K562 (cell line): ENCODE measurements at regions not wholly inside any gene's neighbourhood (a gene's known extent, or its start where the extent isn't known, plus 50 kb on each side); places are given as distances from the start of the nearest gene placed in this dataset.

Experiments used
- CEBPB ChIP-seq: fragments of 450-650 bp; IDR thresholded peaks from 2 replicates; pipeline ENCODE4 v1.6.1; 2016; ENCODE audit warnings: missing genetic modification characterization, missing compliant biosample characterization
- CXXC5 ChIP-seq: fragments of 250-450 bp; sonication (Bioruptor Pico); IDR thresholded peaks from 2 replicates; pipeline ENCODE4 v1.8.0; 2022; ENCODE audit warnings: inconsistent platforms, mild to moderate bottlenecking, moderate library complexity
- DDX20 ChIP-seq: fragments of 450-650 bp; IDR thresholded peaks from 2 replicates; pipeline ENCODE4 v1.6.1; 2016; ENCODE audit warnings: missing genetic modification characterization, low read depth, mild to moderate bottlenecking, missing compliant biosample characterization, moderate library complexity
- DPF2 ChIP-seq: fragments of 450-650 bp; IDR thresholded peaks from 2 replicates; pipeline ENCODE4 v1.6.1; 2016
- EP400 ChIP-seq: fragments of 450-650 bp; IDR thresholded peaks from 2 replicates; pipeline ENCODE4 v1.6.1; 2017; ENCODE audit warnings: antibody characterized with exemption, mild to moderate bottlenecking, moderate library complexity
- FOS ChIP-seq: IDR thresholded peaks from 3 replicates; pipeline ENCODE4 v1.6.1; 2011; ENCODE audit not compliant: insufficient read length; ENCODE audit errors: extremely low read depth
- FOSL1 ChIP-seq: fragments of 200-800 bp; sonication (Bioruptor generic); conservative IDR thresholded peaks from 2 replicates; pipeline ENCODE4 v1.6.1; 2016; ENCODE audit warnings: missing genetic modification characterization, missing compliant biosample characterization
- FOXK2 ChIP-seq, 2 experiments: fragments of 450-650 bp; IDR thresholded peaks in 1 of 2; conservative IDR thresholded peaks in 1 of 2; 2 replicates each; pipeline ENCODE4 v1.6.1; 2016; ENCODE audit warnings: low read depth in 2 of 2, mild to moderate bottlenecking in 1 of 2
- HDAC1 ChIP-seq, 2 experiments: fragments of 450-650 bp; IDR thresholded peaks; 2 replicates each; pipeline ENCODE4 v1.6.1; 2016 to 2017; ENCODE audit warnings: inconsistent platforms in 1 of 2, mild to moderate bottlenecking in 1 of 2, moderate library complexity in 1 of 2
- JUND ChIP-seq, 2 experiments: IDR thresholded peaks; 2 replicates in 1 of 2; 3 replicates in 1 of 2; pipeline ENCODE4 v1.6.1; 2011; ENCODE audit warnings: borderline replicate concordance in 2 of 2, low read depth in 2 of 2, low read length in 2 of 2, improper control_type of control experiment in 1 of 2, missing biosample characterization in 1 of 2, missing genetic modification characterization in 1 of 2, missing genetic modification reagents in 1 of 2
- MEF2D ChIP-seq: conservative IDR thresholded peaks from 2 replicates; pipeline ENCODE4 v1.6.1; 2016; ENCODE audit warnings: low read depth, missing genetic modification characterization, missing compliant biosample characterization
- NFE2 ChIP-seq: IDR thresholded peaks from 2 replicates; pipeline ENCODE4 v1.6.1; 2014; ENCODE audit warnings: antibody characterized with exemption, low read depth
- NR2C2 ChIP-seq, 2 experiments: fragments of 200-800 bp in 1 of 2; sonication (Bioruptor generic) in 1 of 2; sonication (generic) in 1 of 2; formaldehyde crosslinking in 1 of 2; IDR thresholded peaks; 2 replicates each; pipeline versions ENCODE4 v1.6.1 to v1.8.0; 2016 to 2022; ENCODE audit warnings: mild to moderate bottlenecking in 1 of 2, missing compliant biosample characterization in 1 of 2, missing genetic modification characterization in 1 of 2, missing genetic modification reagents in 1 of 2
- POLR2AphosphoS2 ChIP-seq: IDR thresholded peaks from 2 replicates; pipeline ENCODE4 v1.6.1; 2012; ENCODE audit warnings: low read length, improper control_type of control experiment
- SMARCA5 ChIP-seq: fragments of 450-650 bp; IDR thresholded peaks from 2 replicates; pipeline ENCODE4 v1.6.1; 2016
- SOX6 ChIP-seq: fragments of 450-650 bp; IDR thresholded peaks from 2 replicates; pipeline ENCODE4 v1.6.1; 2014; ENCODE audit warnings: mild to moderate bottlenecking
- TRIM24 ChIP-seq, 2 experiments: fragments of 450-650 bp; IDR thresholded peaks; 2 replicates each; pipeline ENCODE4 v1.6.1; 2016
- U2AF2 ChIP-seq: fragments of 200-400 bp; formaldehyde crosslinking; optimal IDR thresholded peaks from 2 replicates; pipeline ENCODE3; 2017; ENCODE audit warnings: low read depth, mild to moderate bottlenecking, low read length
- ZNF224 ChIP-seq: sonication (generic); formaldehyde crosslinking; IDR thresholded peaks from 2 replicates; pipeline ENCODE4 v1.8.0; 2022; ENCODE audit warnings: mild to moderate bottlenecking, missing genetic modification reagents
- TF ChIP-seq, protein P1 (sequence below), 3 experiments: fragments of 200-800 bp in 1 of 3; sonication (Bioruptor generic) in 1 of 3; sonication (generic) in 1 of 3; formaldehyde crosslinking in 1 of 3; IDR thresholded peaks; 2 replicates each; pipeline versions ENCODE4 v1.6.1 to v1.8.0; 2016 to 2022; ENCODE audit warnings: mild to moderate bottlenecking in 2 of 3, missing compliant biosample characterization in 2 of 3, missing genetic modification characterization in 2 of 3, missing genetic modification reagents in 1 of 3
- TF ChIP-seq, protein P2 (sequence below): sonication (generic); formaldehyde crosslinking; IDR thresholded peaks from 2 replicates; pipeline ENCODE4 v1.8.0; 2022; ENCODE audit warnings: mild to moderate bottlenecking, missing genetic modification reagents
- TF ChIP-seq, protein P3 (sequence below): fragments of 450-650 bp; IDR thresholded peaks from 2 replicates; pipeline ENCODE4 v1.6.1; 2016; ENCODE audit warnings: antibody characterized with exemption
- TF ChIP-seq, protein P4 (sequence below): fragments of 250-450 bp; sonication (Bioruptor Pico); IDR thresholded peaks from 2 replicates; pipeline ENCODE4 v1.8.0; 2021; ENCODE audit warnings: mild to moderate bottlenecking, moderate library complexity

DNA sequence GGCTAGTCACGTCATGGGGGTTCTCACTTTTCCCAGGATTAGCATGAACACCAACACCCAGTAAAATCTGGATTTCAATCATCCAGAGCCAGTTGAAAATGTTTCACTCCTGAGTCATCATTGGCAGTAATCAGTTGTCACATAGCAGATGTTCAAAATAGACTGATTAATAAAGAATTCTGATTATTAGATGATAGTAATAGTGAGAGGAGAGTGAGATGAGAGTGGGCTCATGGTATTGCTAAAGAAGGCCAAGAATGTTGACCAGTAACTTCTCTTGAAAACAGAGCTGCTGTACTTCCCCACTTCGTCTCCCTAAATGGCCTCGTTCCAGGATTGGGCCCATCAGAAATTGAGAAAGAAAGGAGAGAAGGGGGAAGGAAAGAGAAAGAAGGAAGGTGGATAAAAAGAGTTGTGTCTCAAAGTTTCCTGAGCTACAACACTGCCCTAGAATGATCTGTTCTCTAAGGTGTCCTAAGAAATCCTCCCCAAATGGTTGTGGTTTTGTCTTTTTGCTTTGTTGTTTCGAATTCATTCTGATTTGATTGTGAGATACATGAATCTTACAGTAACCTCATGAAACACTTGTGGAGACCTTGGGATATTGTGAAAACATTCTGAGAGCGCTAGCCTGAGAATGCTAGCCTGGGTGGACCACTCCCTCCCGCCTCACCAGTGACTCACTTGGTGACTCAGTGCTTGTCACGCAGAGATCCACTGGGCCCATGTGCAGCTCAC lies 502.2 kb upstream of the JARID2 start (continued):
- TF ChIP-seq NR2C2 (CRISPR knock-in tag; IDR thresholded peaks at IDR 0.05) = no peak
- TF ChIP-seq NR2C2 (tag; IDR thresholded peaks at IDR 0.05) = peak; percentile 44
- TF ChIP-seq ZNF224 = no peak
- TF ChIP-seq FOSL1 = peak; percentile 100
- TF ChIP-seq JUND (IDR thresholded peaks at IDR 0.05; ENCODE audit: borderline replicate concordance, low read depth, low read length) = peak; percentile 100
- peak; percentile 99 for TF ChIP-seq JUND (tag; IDR thresholded peaks at IDR 0.05; ENCODE audit: borderline replicate concordance, low read depth, low read length)
- TF ChIP-seq, protein P1, sequence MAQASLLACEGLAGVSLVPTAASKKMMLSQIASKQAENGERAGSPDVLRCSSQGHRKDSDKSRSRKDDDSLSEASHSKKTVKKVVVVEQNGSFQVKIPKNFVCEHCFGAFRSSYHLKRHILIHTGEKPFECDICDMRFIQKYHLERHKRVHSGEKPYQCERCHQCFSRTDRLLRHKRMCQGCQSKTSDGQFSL (CRISPR knock-in tag; IDR thresholded peaks at IDR 0.05) = no peak
- TF ChIP-seq, protein P1 (tag; IDR thresholded peaks at IDR 0.05) = peak in 1 of 2 experiments; percentile 73; a peak in 1 of 4 replicates
- peak; percentile 77 for TF ChIP-seq SOX6
- peak; percentile 93 for TF ChIP-seq DPF2
- TF ChIP-seq, protein P2, sequence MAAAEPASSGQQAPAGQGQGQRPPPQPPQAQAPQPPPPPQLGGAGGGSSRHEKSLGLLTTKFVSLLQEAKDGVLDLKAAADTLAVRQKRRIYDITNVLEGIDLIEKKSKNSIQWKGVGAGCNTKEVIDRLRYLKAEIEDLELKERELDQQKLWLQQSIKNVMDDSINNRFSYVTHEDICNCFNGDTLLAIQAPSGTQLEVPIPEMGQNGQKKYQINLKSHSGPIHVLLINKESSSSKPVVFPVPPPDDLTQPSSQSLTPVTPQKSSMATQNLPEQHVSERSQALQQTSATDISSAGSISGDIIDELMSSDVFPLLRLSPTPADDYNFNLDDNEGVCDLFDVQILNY (CRISPR knock-in tag) = no peak
- TF ChIP-seq POLR2AphosphoS2 = no peak
- TF ChIP-seq SMARCA5 = no peak
- TF ChIP-seq TRIM24 (IDR thresholded peaks at IDR 0.05) = peak; percentile 60 to 81
- TF ChIP-seq FOXK2 (conservative IDR thresholded peaks at IDR 0.05 in 1 of 2, IDR thresholded peaks at IDR 0.05 in 1 of 2; ENCODE audit: low read depth in 2 of 2) = 0 out of 4 replicates have a peak, but pooled peaks of 1 of the 2 experiments have one; percentile 23
- TF ChIP-seq, protein P3, sequence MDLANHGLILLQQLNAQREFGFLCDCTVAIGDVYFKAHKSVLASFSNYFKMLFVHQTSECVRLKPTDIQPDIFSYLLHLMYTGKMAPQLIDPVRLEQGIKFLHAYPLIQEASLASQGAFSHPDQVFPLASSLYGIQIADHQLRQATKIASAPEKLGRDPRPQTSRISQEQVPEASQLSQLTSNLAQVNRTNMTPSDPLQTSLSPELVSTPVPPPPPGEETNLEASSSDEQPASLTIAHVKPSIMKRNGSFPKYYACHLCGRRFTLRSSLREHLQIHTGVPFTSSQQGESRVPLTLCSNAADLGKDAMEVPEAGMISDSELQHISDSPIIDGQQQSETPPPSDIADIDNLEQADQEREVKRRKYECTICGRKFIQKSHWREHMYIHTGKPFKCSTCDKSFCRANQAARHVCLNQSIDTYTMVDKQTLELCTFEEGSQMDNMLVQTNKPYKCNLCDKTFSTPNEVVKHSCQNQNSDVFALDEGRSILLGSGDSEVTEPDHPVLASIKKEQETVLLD = 0 out of 2 replicates have a peak, but pooled peaks have one; percentile 41
- TF ChIP-seq U2AF2 = no peak
- peak; percentile 51 for TF ChIP-seq EP400
- peak; percentile 85 for TF ChIP-seq FOS
- peak; percentile 56 for TF ChIP-seq CXXC5 (CRISPR knock-in tag)
- 0 out of 4 replicates have a peak, but pooled peaks of 1 of the 2 experiments have one; percentile 53 for TF ChIP-seq HDAC1 (IDR thresholded peaks at IDR 0.05)
- TF ChIP-seq NFE2 = peak; percentile 63; the same call in 1 of the 2 replicates
- TF ChIP-seq CEBPB (tag) = peak; percentile 71
- 0 out of 2 replicates have a peak, but pooled peaks have one; percentile 8 for TF ChIP-seq MEF2D (tag)
- TF ChIP-seq DDX20 (tag) = 0 out of 2 replicates have a peak, but pooled peaks have one; percentile 40
- TF ChIP-seq, protein P4, sequence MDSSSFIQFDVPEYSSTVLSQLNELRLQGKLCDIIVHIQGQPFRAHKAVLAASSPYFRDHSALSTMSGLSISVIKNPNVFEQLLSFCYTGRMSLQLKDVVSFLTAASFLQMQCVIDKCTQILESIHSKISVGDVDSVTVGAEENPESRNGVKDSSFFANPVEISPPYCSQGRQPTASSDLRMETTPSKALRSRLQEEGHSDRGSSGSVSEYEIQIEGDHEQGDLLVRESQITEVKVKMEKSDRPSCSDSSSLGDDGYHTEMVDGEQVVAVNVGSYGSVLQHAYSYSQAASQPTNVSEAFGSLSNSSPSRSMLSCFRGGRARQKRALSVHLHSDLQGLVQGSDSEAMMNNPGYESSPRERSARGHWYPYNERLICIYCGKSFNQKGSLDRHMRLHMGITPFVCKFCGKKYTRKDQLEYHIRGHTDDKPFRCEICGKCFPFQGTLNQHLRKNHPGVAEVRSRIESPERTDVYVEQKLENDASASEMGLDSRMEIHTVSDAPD (CRISPR knock-in tag) = no peak
